Endometrium (tissue), 2 donors: ENCODE measurements at regions not wholly inside any gene's neighbourhood (a gene's known extent, or its start where the extent isn't known, plus 50 kb on each side); places are given as distances from the start of the nearest gene placed in this dataset.
"Not testable (repeated sequence)": the region's sequence is repeated elsewhere in the genome, so short reads cannot be mapped to it uniquely, and the experiment has no call there.

Source experiments
- FAIRE-seq: peaks from 2 replicates; lab custom pipeline; 2012; peaks lifted over from hg19 to GRCh38; lab: Jason Lieb, UNC
- donor health status: control.
- donor health status: control.

DNA sequence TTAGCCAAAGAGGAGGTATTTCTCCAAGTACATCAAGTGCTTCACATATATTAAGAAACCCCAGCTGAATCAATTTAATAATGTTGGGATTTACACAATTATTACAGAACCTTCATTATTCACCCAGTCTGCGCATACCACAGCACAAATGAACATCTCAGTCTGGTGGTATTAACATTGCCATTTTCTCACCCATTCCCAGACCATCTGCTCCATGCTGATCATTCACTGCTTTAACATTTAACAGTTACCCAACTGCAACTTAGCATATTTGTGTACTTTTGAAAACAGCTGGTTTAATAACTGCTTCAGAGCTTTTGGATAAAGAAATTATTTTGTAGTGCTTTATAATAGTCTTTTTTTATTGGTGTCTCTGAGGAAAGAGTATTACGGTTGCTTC is 1072.1 kb downstream of the NXPH1 start:
- no peak for FAIRE-seq

- no peak for FAIRE-seq
These were observed 1073.9 kb downstream of the NXPH1 start for GRCh38 chr7:9507290-9507689.

DNA sequence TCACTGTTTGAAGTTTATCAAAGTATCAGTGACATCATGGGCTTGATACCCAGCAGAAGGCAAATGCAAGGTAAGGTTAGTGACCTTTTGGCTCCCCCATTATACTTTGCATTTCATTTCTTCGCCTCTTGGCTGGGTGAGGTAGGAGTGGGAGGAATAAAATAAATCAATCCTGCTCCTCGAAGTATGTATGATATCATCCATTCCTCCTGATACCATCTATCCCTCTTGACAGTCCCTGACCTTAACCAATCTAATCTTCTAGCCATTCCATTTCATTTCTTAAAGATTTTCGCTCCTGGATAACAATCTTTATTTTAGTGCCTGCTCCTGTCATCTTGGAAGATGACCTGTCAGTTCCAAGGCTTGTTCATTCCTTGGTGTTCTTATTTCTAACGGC is 1083.3 kb downstream of the NXPH1 start:
- no peak for FAIRE-seq

DNA sequence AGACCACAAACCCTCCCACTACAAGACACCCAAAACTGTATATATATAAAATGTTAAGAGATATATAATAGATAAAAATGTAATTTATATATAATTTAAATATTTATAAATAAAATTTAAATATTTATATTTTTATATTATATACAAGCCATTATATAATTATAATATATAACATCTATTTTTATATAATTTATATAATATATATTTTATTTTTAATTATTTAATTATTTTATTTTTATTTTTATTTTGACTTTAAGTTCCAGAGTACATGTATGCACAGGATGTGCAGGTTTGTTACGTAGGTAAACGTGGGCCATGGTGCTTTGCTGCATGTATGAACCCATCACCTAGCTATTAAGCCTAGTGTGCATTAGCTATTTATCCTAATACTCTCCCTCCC is 1090.2 kb downstream of the NXPH1 start:
- FAIRE-seq = peak; percentile 65

DNA sequence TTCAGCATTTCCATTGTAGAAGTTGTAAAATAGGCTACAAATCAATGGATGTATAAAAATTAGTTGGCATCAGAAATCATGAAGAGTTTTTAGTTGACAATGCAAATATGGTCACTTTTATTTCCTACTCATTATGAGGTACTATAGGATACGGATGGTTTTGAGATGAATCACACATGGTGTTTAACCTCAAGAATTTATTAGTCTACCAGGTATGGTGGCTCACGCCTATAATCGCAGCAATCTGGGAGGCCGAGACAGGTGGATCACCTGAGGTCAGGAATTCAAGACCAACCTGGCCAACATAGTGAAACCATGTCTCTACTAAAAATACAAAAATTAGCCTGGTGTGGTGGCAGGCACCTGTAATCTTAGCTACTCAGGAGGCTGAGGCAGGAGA is 1119.0 kb downstream of the NXPH1 start:
- FAIRE-seq = not testable (repeated sequence)

GRCh38 chr7:9557853-9558252 is 1124.4 kb downstream of the NXPH1 start:
- FAIRE-seq = no peak

GRCh38 chr7:9575716-9576115 is 1142.3 kb downstream of the NXPH1 start:
- no peak for FAIRE-seq

DNA sequence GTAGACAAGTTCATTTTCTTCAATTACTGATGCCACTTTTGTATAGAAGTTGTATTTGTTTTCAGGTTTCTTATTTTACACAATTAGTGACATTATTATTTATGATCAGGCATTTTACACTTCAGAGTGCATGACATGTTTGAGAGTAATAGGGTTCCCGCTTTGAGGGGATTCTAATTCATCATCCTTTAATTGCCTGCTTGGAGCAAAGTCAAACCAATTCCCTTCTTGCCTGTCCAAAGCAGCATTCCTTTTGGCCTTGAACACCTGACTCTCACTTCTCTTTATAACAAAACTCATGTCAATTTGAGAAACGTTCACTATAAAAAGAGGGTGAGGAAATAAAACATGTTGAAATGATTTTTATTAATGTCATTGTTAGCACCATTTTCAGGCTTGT is 1149.4 kb downstream of the NXPH1 start:
- no peak for FAIRE-seq

GRCh38 chr7:9598411-9598810 is 1165.0 kb downstream of the NXPH1 start:
- FAIRE-seq = no peak

DNA sequence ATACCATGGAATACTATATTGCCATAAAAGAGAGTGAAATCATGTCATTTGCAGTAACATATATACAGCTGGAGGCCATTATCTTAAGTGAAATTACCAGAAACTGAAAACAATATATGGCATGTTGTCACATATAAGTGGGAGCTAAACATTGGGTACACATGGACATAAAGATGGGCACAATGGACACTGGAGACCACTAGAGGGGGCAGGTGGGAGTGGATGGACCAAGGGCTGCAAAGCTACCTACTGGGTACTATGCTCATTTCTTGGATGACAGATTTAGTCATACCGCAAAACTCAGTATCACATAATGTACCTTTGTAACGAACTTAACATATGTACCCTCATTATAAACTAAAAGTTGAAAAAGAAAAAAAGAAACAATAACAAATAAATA is 1167.6 kb downstream of the NXPH1 start:
- FAIRE-seq = no peak

DNA sequence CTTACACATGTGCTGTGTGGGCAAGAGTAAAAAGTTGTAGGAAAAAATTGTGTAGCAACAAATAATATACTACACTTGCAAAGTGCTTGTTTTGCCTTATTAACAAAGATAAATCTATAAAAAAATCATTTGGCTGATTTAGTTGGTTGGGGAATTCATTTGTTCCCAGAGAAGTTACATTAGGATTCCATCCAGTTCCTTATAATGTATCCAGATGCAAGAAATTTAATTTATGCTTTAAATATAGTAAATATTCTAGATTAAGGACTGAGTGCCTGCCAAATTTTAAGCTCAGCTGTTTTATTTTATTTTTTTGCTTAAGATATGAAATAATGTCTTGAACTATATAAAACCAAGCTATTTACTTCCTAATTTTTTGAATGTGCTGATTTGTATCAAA is 1169.9 kb downstream of the NXPH1 start:
- no peak for FAIRE-seq

GRCh38 chr7:9608560-9608959 is 1175.2 kb downstream of the NXPH1 start:
- no peak for FAIRE-seq

DNA sequence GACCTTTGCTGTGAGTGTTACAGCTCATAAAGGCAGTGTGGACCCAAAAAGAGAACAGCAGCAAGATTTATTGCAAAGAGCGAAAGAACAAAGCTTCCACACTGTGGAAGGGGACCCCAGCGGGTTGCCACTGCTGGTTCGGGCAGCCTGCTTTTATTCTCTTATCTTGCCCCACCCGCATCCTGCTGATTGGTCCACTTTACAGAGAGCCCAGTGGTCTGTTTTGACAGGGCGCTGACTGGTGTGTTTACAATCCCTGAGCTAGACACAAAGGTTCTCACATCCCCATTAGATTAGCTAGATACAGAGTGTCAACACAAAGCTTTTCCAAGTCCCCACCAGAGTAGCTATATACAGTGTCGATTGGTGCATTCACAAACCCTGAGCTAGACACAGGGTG is 1187.5 kb downstream of the NXPH1 start:
- FAIRE-seq = not testable (repeated sequence)

DNA sequence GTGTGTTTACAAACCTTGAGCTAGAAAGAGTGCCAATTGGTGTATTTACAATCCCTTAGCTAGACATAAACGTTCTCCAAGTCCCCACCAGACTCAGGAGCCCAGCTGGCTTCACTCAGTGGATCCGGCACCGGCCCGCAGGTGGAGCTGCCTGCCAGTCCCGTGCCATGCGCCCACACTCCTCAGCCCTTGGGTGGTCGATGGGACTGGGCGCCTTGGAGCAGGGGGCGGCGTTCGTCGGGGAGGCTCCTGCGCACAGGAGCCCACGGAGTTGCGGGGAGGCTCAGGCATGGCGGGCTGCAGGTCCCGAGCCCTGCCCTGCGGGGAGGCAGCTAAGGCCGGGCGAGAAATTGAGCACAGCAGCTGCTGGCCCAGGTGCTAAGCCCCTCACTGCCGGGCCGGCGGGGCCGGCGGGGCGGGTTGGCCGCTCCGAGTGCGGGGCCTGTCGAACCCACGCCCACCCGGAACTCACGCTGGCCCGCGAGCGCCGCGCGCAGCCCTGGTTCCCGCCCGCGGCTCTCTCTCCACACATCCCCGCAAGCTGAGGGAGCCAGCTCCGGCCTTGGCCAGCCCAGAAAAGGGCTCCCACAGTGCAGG is 1188.0 kb downstream of the NXPH1 start:
- not testable (repeated sequence) for FAIRE-seq

GRCh38 chr7:9621927-9622326 is 1188.5 kb downstream of the NXPH1 start:
- FAIRE-seq = no peak

- FAIRE-seq = no peak
These were observed 1192.5 kb downstream of the NXPH1 start for GRCh38 chr7:9625953-9626352.

GRCh38 chr7:9645756-9646155 is 1212.3 kb downstream of the NXPH1 start:
- no peak for FAIRE-seq

GRCh38 chr7:9657257-9657656 is 1223.8 kb downstream of the NXPH1 start:
- FAIRE-seq = no peak

- no peak for FAIRE-seq
These were observed 1238.8 kb downstream of the NXPH1 start for GRCh38 chr7:9671979-9672917.

GRCh38 chr7:9680713-9681112 is 1247.3 kb downstream of the NXPH1 start:
- no peak for FAIRE-seq

DNA sequence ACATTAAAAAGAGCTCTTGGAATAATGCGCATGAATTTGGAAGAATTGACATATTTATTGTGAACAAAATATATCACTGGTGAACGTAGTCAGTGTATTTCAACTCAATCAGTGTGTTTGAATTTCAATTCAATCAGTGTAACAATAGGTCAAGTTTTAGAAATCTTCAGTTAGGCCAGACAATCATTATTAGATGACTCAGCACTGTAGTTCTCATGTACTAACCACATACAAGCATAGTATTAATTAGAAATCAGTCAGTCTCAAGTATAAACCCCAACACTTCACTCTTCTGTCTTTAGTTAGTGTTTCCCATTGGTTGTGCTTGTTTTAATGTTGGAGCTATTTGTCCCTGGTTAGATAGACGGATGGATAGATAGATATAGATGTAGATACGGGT is 1247.9 kb downstream of the NXPH1 start:
- FAIRE-seq = no peak

- FAIRE-seq = no peak
These were observed 1257.9 kb downstream of the NXPH1 start for GRCh38 chr7:9691286-9691685.

GRCh38 chr7:9698375-9698774 is 1265.0 kb downstream of the NXPH1 start:
- no peak for FAIRE-seq

- peak; percentile 85 for FAIRE-seq
These were observed 1264.5 kb upstream of the PHF14 start for GRCh38 chr7:9709216-9709615.
